ENCODE measurements at regions not wholly inside any gene's neighbourhood (a gene's known extent, or its start where the extent isn't known, plus 50 kb on each side); places are given as distances from the start of the nearest gene placed in this dataset.

DNA sequence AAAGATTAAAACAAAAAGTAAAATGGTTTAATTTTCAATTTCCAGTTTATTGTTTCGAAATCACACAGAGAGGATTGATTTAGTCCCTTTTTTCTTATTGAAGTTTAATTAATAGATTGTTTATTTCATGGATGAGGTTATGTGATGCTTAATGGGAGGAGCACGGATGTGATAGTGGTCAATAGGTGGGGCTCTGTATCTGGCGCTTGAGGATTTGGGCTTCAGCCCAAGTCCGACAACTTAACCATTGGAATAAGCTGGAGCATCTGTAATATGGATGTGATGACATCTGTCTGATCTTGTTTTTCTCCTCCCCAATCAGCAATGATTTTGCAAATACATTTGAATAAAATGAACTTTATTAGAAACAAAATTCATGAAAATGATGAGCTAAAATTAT, 169.2 kb downstream of the LYPLAL1 start:
- DNase-seq (ENCODE audit: low spot score), result no peak
- no peaks in the 10 kb centered on the region for H3K4me1 ChIP-seq (ENCODE audit: insufficient read depth, low read length, poor library complexity, severe bottlenecking)
- peaks cover 4% of the 10 kb centered on the region for H3K27me3 ChIP-seq (replicated peaks; ENCODE audit: insufficient read depth, low read depth, low read length, poor library complexity)
- ChIA-PET CTCF (no interaction called here), POLR2A (ENCODE audit: low non-redundant PET) (no interaction called here)
- no peak overlapping the region for H3K27ac ChIP-seq (ENCODE audit: low read depth, low read length, poor library complexity, severe bottlenecking)
- no TSS peak for BruUV-seq (replicated peaks)
- intact Hi-C loops (cut with micrococcal nuclease; ENCODE audit: unreplicated experiment), result no loop called here
- no peaks in the 10 kb centered on the region for H3K36me3 ChIP-seq (ENCODE audit: insufficient read depth, low read length, poor library complexity, severe bottlenecking)
- no peak overlapping the region for H3K4me3 ChIP-seq (ENCODE audit: low read depth, low read length, poor library complexity, severe bottlenecking)
- peaks cover 7% of the 10 kb centered on the region for H3K9me3 ChIP-seq (ENCODE audit: low read depth, low read length, poor library complexity, severe bottlenecking)
- TF ChIP-seq, protein P1, sequence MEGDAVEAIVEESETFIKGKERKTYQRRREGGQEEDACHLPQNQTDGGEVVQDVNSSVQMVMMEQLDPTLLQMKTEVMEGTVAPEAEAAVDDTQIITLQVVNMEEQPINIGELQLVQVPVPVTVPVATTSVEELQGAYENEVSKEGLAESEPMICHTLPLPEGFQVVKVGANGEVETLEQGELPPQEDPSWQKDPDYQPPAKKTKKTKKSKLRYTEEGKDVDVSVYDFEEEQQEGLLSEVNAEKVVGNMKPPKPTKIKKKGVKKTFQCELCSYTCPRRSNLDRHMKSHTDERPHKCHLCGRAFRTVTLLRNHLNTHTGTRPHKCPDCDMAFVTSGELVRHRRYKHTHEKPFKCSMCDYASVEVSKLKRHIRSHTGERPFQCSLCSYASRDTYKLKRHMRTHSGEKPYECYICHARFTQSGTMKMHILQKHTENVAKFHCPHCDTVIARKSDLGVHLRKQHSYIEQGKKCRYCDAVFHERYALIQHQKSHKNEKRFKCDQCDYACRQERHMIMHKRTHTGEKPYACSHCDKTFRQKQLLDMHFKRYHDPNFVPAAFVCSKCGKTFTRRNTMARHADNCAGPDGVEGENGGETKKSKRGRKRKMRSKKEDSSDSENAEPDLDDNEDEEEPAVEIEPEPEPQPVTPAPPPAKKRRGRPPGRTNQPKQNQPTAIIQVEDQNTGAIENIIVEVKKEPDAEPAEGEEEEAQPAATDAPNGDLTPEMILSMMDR (conservative IDR thresholded peaks at IDR 0.05; ENCODE audit: low read depth, low read length), result no peak
- no peak for TF ChIP-seq EZH2 (IDR thresholded peaks at IDR 0.05; ENCODE audit: borderline replicate concordance, low read depth, low read length, poor library complexity, severe bottlenecking)

DNA sequence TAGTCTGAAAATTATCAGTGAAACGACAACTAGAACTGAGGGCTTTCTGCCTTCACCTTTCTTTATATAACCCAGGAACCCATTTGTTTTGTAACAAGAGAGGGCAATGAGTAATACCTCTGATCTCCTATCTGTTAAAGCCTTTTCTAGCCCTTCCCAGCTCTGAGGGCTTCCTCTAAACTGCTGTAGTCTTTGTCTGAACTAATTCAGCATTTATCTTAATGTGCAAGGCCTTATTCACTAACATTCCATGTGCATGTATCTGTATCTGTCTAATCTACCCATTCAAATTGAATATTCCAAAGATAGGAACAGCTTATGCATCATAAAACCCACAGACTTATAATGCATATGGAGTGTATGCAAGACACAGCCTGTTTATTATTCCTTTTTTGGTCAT, 167.1 kb downstream of the LYPLAL1 start:
- CTCF ChIA-PET, result no interaction called here
- no peak for DNase-seq (ENCODE audit: low spot score)

DNA sequence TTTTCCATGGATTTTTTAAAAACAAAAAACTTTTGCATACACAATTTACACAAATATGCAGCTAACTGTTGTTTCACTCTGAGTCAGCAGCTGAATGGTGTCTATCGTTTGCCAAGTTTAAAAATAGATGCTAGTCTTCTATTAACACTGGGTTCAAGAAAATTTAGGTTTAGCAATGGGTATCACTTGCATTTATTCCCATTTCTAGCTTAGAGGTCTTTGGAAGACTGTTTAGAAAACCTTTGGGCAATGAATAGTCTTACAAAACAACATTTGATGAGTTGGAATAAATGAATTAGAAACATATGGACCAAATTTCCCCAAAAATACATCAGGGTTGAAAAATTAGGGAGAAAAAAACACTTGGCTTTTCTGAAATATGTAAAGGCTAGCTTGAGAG, 165.8 kb downstream of the LYPLAL1 start:
- ChIA-PET CTCF (no interaction called here), POLR2A (ENCODE audit: low non-redundant PET) (no interaction called here)
- no peak for DNase-seq (ENCODE audit: low spot score)
- Histone ChIP-seq H3K4me1 (ENCODE audit: insufficient read depth, low read length, poor library complexity, severe bottlenecking) (no peaks in the 10 kb centered on the region), H3K4me3 (ENCODE audit: low read depth, low read length, poor library complexity, severe bottlenecking) (no peak overlapping the region), H3K9me3 (ENCODE audit: low read depth, low read length, poor library complexity, severe bottlenecking) (no peaks in the 10 kb centered on the region), H3K36me3 (ENCODE audit: insufficient read depth, low read length, poor library complexity, severe bottlenecking) (no peaks in the 10 kb centered on the region), H3K27ac (ENCODE audit: low read depth, low read length, poor library complexity, severe bottlenecking) (no peak overlapping the region), H3K27me3 (replicated peaks; ENCODE audit: insufficient read depth, low read depth, low read length, poor library complexity) (peaks cover 4% of the 10 kb centered on the region)
- no TSS peak for BruUV-seq (replicated peaks)
- TF ChIP-seq, protein P1 (conservative IDR thresholded peaks at IDR 0.05; ENCODE audit: low read depth, low read length), result no peak
- TF ChIP-seq EZH2 (IDR thresholded peaks at IDR 0.05; ENCODE audit: borderline replicate concordance, low read depth, low read length, poor library complexity, severe bottlenecking), result no peak
- intact Hi-C loops (cut with micrococcal nuclease; ENCODE audit: unreplicated experiment), result no loop called here

More for the DNA sequence above, 167.1 kb downstream of the LYPLAL1 start:
- no peaks in the 10 kb centered on the region for H3K36me3 ChIP-seq (ENCODE audit: insufficient read depth, low read length, poor library complexity, severe bottlenecking)
- H3K4me3 ChIP-seq (ENCODE audit: low read depth, low read length, poor library complexity, severe bottlenecking), result no peak overlapping the region
- no TSS peak for BruUV-seq (replicated peaks)
- no peaks in the 10 kb centered on the region for H3K9me3 ChIP-seq (ENCODE audit: low read depth, low read length, poor library complexity, severe bottlenecking)
- no peak overlapping the region for H3K27ac ChIP-seq (ENCODE audit: low read depth, low read length, poor library complexity, severe bottlenecking)
- TF ChIP-seq EZH2 (IDR thresholded peaks at IDR 0.05; ENCODE audit: borderline replicate concordance, low read depth, low read length, poor library complexity, severe bottlenecking), result no peak
- TF ChIP-seq, protein P1 (conservative IDR thresholded peaks at IDR 0.05; ENCODE audit: low read depth, low read length), result no peak
- no peaks in the 10 kb centered on the region for H3K4me1 ChIP-seq (ENCODE audit: insufficient read depth, low read length, poor library complexity, severe bottlenecking)
- peaks cover 4% of the 10 kb centered on the region for H3K27me3 ChIP-seq (replicated peaks; ENCODE audit: insufficient read depth, low read depth, low read length, poor library complexity)
- intact Hi-C loops (cut with micrococcal nuclease; ENCODE audit: unreplicated experiment), result no loop called here
- POLR2A ChIA-PET (ENCODE audit: low non-redundant PET), result no interaction called here
